ENCODE measurements at regions not wholly inside any gene's neighbourhood (a gene's known extent, or its start where the extent isn't known, plus 50 kb on each side); places are given as distances from the start of the nearest gene placed in this dataset.

DNA sequence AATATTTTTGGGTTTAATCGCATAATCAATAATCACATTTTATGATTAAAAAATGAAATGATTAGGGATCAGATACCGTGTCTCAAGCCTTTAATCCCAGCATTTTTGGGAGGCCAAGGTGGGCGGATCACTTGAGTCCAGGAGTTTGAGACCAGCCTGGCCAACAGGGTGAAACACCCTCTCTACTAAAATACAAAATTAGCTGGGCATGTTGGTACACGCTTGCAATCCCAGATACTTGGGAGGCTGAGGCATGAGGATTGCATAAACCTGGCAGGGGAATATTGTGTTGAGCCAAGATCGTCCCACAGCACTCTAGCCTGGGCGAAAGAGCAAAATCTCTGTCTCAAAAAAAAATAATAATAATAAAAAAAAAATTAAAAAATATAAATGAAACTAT is 1581.4 kb downstream of the KCNT2 start:
- H3K9me3 Mint-ChIP-seq, result peaks cover 3% of the 10 kb centered on the region
- no peak overlapping the region for H3K4me3 Mint-ChIP-seq
- H3K36me3 Mint-ChIP-seq (ENCODE audit: low read depth), result no peaks in the 10 kb centered on the region
- ChIA-PET POLR2A (no interaction called here), CTCF (no interaction called here)
- DNase-seq, result no peak
- H3K4me1 Mint-ChIP-seq, result no peaks in the 10 kb centered on the region
- H3K27me3 Mint-ChIP-seq, result no peaks in the 10 kb centered on the region
- H3K27ac Mint-ChIP-seq, result no peak overlapping the region

DNA sequence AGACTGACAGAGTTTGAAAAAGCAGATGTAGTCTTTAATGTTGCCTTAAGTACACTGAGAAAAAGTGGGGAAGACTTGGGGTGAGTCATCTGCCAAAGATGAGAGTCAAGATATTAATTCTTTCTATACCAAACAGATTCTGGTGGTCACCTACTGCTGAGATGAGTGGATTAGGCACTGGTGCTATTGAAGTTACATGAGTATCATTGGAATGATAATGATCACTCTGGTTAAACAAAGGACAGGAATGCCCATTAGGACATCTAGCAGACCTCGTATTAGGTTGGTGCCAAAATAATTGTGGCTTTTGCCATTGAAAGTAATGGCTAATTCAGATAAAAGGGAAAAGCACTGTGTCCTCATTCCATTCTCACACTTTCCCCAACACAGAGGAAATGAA is 1588.9 kb downstream of the KCNT2 start:
- no peak for DNase-seq
- no peak overlapping the region for H3K27ac Mint-ChIP-seq
- no peaks in the 10 kb centered on the region for H3K27me3 Mint-ChIP-seq
- POLR2A ChIA-PET, result no interaction called here
- no peaks in the 10 kb centered on the region for H3K4me1 Mint-ChIP-seq
- H3K36me3 Mint-ChIP-seq (ENCODE audit: low read depth), result no peaks in the 10 kb centered on the region
- CTCF ChIA-PET, result no interaction called here
- no peak overlapping the region for H3K4me3 Mint-ChIP-seq
- no peaks in the 10 kb centered on the region for H3K9me3 Mint-ChIP-seq

DNA sequence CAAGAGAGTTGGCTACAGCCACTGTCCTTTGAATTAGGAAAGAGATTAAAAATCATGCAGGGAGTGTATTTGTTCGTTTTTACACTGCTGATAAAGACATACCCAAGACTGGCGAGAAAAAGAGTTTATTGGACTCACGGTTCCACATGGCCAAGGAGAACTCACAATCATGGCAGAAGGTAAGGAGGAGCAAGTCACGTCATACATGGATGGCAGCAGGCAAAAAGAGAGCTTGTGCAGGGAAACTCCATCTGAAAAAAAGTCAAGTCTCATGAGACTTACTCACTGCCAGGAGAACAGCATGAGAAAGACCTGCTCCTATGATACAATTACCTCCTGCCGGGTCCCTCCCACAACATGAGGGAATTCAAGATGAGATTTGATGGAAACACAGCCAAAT is 1595.2 kb downstream of the KCNT2 start:
- POLR2A ChIA-PET, result no interaction called here
- CTCF ChIA-PET, result no interaction called here
- Mint-ChIP-seq H3K4me1 (no peaks in the 10 kb centered on the region), H3K9me3 (no peaks in the 10 kb centered on the region), H3K36me3 (ENCODE audit: low read depth) (no peaks in the 10 kb centered on the region), H3K4me3 (no peak overlapping the region), H3K27ac (no peak overlapping the region), H3K27me3 (no peaks in the 10 kb centered on the region)
- no peak for DNase-seq

DNA sequence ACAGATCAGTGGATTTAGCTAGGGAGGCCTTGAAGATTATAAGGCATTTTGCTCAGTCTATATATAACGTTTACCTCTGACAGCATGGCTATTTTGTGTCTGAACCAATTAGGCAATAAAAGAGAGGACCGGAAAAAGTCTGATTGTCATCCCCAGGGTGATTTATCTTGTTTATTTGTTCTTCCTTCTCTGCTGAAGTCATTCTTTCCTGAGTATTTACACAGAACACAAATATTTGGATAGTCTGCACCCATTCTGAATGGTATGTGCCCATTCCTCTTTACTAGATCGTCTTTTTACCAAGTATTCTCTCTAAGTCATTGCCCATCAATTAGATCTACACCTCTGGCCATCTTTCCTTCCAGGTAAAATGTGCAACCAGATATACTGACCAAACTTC is 1602.9 kb downstream of the KCNT2 start:
- H3K27me3 Mint-ChIP-seq, result no peaks in the 10 kb centered on the region
- H3K9me3 Mint-ChIP-seq, result no peaks in the 10 kb centered on the region
- DNase-seq, result no peak
- H3K36me3 Mint-ChIP-seq (ENCODE audit: low read depth), result no peaks in the 10 kb centered on the region
- H3K4me3 Mint-ChIP-seq, result no peak overlapping the region
- ChIA-PET CTCF (no interaction called here), POLR2A (no interaction called here)
- no peaks in the 10 kb centered on the region for H3K4me1 Mint-ChIP-seq
- H3K27ac Mint-ChIP-seq, result no peak overlapping the region

DNA sequence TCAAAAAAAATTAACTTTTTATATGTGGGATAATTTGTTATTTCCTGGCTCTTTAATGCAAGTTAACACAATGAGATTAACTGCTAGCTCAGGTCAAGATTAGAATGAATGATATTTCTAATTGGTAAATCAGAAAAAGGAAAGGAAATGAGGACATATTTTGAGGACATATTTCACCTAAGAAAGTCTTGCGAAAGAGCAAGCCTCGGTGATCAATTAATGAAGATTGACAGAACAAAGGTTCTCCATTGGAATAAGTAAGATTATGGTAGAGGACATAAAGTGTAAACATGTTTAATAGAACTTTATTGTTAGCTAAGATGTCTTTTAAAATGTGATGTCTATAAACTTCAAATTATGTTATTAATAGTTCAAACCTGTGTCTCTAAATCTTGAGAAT is 1617.8 kb downstream of the KCNT2 start:
- Mint-ChIP-seq H3K36me3 (ENCODE audit: low read depth) (no peaks in the 10 kb centered on the region), H3K27ac (no peak overlapping the region), H3K4me1 (no peaks in the 10 kb centered on the region), H3K27me3 (no peaks in the 10 kb centered on the region), H3K9me3 (no peaks in the 10 kb centered on the region), H3K4me3 (no peak overlapping the region)
- POLR2A ChIA-PET, result no interaction called here
- CTCF ChIA-PET, result no interaction called here
- DNase-seq, result no peak

DNA sequence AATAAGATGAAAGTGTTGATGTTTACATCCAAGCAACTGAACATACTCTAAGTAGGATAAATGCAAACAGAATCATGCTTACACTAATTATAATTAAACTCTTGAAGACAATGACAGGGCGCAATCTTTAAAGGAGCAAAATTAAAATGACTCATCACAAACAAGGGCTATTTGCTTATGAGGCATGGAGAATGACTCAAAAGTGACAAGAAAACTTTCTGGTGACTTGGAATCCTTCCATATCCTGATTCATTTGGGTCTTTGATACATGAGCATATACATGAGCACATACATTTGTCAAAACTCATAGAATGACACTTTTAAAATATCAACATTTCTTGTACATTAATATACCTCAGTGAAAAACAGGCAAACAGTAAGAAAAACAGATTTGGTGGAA is 1632.3 kb downstream of the KCNT2 start:
- DNase-seq, result no peak
- no peak overlapping the region for H3K27ac Mint-ChIP-seq
- no peak overlapping the region for H3K4me3 Mint-ChIP-seq
- ChIA-PET POLR2A (no interaction called here), CTCF (no interaction called here)
- no peaks in the 10 kb centered on the region for H3K36me3 Mint-ChIP-seq (ENCODE audit: low read depth)
- H3K4me1 Mint-ChIP-seq, result no peaks in the 10 kb centered on the region
- H3K27me3 Mint-ChIP-seq, result no peaks in the 10 kb centered on the region
- no peaks in the 10 kb centered on the region for H3K9me3 Mint-ChIP-seq

DNA sequence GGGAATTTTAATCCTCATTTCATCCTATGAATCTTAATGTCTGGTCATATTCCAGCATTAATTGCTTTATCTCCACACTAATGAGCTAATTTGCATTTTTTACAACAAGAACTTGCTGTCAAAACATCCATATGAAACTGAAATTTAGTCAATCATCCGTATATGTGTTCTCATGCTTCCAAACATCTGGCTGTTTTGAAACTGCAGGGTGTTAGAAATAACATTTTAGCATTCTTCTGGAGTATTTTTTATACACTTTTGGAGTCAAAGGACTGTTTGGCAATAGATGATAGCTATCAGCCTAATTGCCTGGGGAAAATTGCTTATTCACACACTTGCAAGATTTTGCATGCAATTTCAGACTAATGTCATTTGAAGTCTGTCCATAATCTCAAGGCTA is 1639.3 kb downstream of the KCNT2 start:
- H3K27me3 Mint-ChIP-seq, result no peaks in the 10 kb centered on the region
- POLR2A ChIA-PET, result no interaction called here
- H3K4me3 Mint-ChIP-seq, result no peak overlapping the region
- no peak for DNase-seq
- CTCF ChIA-PET, result no interaction called here
- H3K36me3 Mint-ChIP-seq (ENCODE audit: low read depth), result no peaks in the 10 kb centered on the region
- no peaks in the 10 kb centered on the region for H3K9me3 Mint-ChIP-seq
- no peaks in the 10 kb centered on the region for H3K4me1 Mint-ChIP-seq
- no peak overlapping the region for H3K27ac Mint-ChIP-seq

DNA sequence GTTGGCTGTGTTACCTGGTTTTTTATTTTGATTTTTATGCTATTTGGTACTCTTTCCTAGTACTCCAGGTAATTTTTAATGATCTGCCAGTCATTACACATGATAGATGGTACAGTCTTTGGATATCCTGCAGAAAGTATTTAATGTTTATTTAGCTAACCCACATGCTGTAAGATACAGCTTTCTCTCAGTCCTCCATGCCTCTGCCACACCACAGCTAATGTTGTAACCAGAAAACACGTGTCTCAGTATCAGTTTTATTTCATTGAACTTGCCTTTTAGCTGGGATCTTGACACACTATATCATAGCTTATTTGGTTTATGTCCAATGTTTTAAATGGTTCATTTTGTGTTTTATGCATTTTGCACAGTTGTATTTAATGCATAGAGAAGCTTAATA is 1648.4 kb downstream of the KCNT2 start:
- Mint-ChIP-seq H3K4me3 (no peak overlapping the region), H3K27ac (no peak overlapping the region), H3K9me3 (no peaks in the 10 kb centered on the region), H3K36me3 (ENCODE audit: low read depth) (no peaks in the 10 kb centered on the region), H3K4me1 (no peaks in the 10 kb centered on the region), H3K27me3 (no peaks in the 10 kb centered on the region)
- POLR2A ChIA-PET, result no interaction called here
- CTCF ChIA-PET, result no interaction called here
- no peak for DNase-seq

DNA sequence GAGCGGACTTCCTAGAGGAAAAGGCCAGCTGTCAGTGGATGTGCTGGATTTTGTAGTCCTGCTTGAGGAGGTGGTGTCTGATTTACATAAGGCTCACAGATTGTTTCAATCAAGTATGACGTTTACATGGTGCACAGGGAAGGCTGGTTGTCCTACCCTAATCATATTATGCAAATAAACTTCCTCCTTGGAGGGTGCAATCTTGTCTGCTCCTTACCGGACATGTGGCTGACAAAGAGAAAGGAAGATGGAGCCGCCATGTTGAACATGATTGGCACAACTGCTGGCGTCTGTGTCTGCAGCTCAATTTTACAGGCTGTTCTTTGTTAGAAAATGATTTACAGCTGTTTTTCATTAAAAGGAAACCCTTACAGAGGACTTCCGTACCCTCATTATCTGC is 1656.1 kb downstream of the KCNT2 start:
- H3K9me3 Mint-ChIP-seq, result no peaks in the 10 kb centered on the region
- H3K27me3 Mint-ChIP-seq, result no peaks in the 10 kb centered on the region
- H3K36me3 Mint-ChIP-seq (ENCODE audit: low read depth), result no peaks in the 10 kb centered on the region
- no peak overlapping the region for H3K27ac Mint-ChIP-seq
- ChIA-PET POLR2A (no interaction called here), CTCF (no interaction called here)
- no peak overlapping the region for H3K4me3 Mint-ChIP-seq
- DNase-seq, result no peak
- H3K4me1 Mint-ChIP-seq, result no peaks in the 10 kb centered on the region

DNA sequence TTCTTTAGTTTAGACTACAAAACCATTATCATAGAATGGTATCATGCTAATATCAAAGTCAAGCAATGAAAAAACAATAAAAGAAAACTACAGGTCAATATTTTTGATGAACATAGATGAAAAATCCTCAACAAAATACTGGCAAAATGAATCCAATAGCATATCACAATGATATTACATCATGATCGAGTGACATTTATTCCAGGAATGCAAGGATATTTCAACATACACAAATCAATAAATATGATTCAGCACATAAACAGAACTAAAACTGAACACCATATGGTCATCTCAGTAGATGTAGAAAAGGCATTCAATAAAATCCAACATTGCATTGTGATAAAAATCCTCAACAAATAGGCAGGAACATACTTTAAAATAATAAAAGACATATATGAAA is 1657.7 kb downstream of the KCNT2 start:
- POLR2A ChIA-PET, result no interaction called here
- H3K27ac Mint-ChIP-seq, result no peak overlapping the region
- no peaks in the 10 kb centered on the region for H3K4me1 Mint-ChIP-seq
- CTCF ChIA-PET, result no interaction called here
- no peaks in the 10 kb centered on the region for H3K27me3 Mint-ChIP-seq
- no peaks in the 10 kb centered on the region for H3K9me3 Mint-ChIP-seq
- DNase-seq, result no peak
- no peak overlapping the region for H3K4me3 Mint-ChIP-seq
- H3K36me3 Mint-ChIP-seq (ENCODE audit: low read depth), result no peaks in the 10 kb centered on the region

DNA sequence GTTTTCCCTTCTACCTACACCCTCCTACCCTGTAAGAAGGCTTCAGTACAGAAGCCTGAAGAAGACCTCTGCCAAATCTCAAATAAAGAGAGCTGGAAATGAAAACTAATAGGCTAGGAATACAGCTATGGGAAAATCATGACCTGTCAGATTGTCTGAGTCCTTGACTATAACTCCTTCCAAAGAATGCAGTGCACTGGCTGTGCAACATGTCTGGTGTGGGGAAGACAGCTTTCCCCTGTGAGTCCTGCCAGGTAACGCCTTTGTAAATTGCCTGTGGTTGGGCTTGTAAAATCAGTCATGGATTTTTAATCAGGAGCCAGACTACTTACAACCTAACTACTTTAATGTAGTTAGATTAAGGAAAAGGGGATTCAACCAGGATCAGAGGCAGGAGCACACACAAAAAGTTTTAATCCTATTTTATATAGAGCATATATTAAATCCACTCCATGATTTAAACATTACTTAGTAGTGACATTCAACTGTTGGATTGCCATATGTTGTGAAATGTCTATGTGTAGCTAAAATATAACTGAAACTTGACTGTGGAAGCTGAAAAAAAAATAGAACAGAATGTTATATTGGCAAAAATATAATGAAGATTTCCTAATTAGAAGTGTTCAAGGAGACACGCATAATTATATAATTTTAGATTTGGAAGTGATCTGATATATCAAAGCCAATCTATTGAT is 1667.8 kb downstream of the KCNT2 start:
- ChIA-PET CTCF (no interaction called here), POLR2A (no interaction called here)
- Mint-ChIP-seq H3K36me3 (ENCODE audit: low read depth) (no peaks in the 10 kb centered on the region), H3K4me1 (no peaks in the 10 kb centered on the region), H3K27ac (no peak overlapping the region), H3K4me3 (no peak overlapping the region), H3K27me3 (no peaks in the 10 kb centered on the region), H3K9me3 (no peaks in the 10 kb centered on the region)
- no peak for DNase-seq

DNA sequence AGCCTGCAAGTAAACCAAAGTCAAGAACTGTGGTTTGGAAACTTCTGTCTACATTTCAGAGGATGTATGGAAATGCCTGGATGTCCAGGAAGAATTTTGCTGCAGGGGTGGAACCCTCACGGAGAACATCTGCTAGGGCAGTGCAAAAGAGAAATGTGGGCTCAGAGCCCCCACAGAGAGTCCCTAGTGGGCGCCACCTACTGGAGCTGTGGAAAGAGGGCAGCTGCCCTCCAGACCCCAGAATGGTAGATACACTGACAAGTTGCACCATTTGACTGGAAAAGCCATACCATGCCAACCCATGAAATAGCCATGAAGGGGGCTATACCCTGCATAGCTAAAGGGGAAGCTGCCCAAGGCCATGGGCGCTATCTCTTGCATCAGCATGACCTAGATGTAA is 1672.4 kb downstream of the KCNT2 start:
- ChIA-PET CTCF (no interaction called here), POLR2A (no interaction called here)
- Mint-ChIP-seq H3K4me1 (no peaks in the 10 kb centered on the region), H3K36me3 (ENCODE audit: low read depth) (no peaks in the 10 kb centered on the region), H3K27me3 (no peaks in the 10 kb centered on the region), H3K4me3 (no peak overlapping the region), H3K9me3 (no peaks in the 10 kb centered on the region), H3K27ac (no peak overlapping the region)
- DNase-seq, result no peak

DNA sequence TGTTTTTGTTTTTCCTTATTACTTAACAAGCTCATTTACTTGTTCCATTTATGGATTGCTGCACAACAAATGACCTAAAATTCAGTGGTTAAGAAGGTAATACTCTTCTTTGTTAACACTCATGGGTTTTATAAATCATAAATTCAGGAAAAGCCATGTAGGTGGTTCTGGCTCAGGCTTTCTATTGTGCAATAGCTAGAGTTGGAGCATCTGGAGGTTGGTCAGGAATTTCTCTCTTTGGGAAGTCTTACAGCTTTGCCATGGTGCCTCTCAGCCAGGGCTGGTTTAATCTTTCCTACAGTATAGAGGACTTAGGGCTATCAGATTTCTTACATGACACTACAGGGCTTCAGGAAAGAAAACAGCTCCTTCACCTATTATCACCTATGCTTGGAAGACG is 1677.1 kb downstream of the KCNT2 start:
- POLR2A ChIA-PET, result no interaction called here
- H3K9me3 Mint-ChIP-seq, result no peaks in the 10 kb centered on the region
- no peak overlapping the region for H3K4me3 Mint-ChIP-seq

DNA sequence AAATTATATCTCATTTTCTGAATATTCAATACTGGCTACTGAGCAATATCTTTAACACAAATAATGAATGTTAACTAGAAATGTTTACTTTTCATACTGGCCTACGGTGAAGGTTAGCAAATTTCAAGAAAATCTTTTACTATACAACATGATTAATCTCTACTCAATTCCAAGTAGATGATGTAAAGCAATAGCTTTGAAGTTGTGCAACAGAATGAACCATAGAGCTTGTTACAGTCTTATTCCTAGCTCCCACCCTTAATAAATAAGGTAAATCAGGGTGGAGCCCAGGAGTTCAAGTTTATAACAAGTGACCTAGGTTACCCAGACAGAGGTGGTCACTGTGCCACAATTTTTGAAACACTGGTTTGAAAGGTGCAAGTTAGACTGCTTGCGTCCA is 1678.1 kb downstream of the KCNT2 start:
- ChIA-PET POLR2A (no interaction called here), CTCF (no interaction called here)
- Mint-ChIP-seq H3K27me3 (no peaks in the 10 kb centered on the region), H3K4me3 (no peak overlapping the region), H3K9me3 (no peaks in the 10 kb centered on the region), H3K36me3 (ENCODE audit: low read depth) (no peaks in the 10 kb centered on the region), H3K27ac (no peak overlapping the region), H3K4me1 (no peaks in the 10 kb centered on the region)
- no peak for DNase-seq

More for the DNA sequence above, 1677.1 kb downstream of the KCNT2 start:
- CTCF ChIA-PET, result no interaction called here
- no peaks in the 10 kb centered on the region for H3K36me3 Mint-ChIP-seq (ENCODE audit: low read depth)
- no peak overlapping the region for H3K27ac Mint-ChIP-seq
- no peak for DNase-seq
- H3K27me3 Mint-ChIP-seq, result no peaks in the 10 kb centered on the region
- no peaks in the 10 kb centered on the region for H3K4me1 Mint-ChIP-seq

DNA sequence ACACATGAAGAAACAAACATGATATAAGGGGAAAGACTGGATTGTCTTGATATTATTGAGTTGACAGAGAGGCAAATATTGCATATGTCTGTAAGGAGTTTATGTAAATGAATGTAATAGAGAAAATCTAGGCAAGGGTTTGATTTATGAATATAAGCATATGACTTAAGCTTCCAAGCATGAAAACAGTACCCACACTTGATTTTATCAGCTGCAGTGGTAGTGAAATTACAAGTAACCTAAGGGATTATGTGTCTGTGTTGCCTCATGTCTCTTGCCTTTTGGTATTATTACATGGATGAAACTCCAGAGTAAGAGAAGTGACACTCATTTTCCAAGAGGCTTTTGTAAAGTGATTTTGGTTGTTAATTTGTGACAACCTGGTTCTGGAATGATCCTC is 1678.9 kb downstream of the KCNT2 start:
- H3K27ac Mint-ChIP-seq, result no peak overlapping the region
- CTCF ChIA-PET, result no interaction called here
- H3K36me3 Mint-ChIP-seq (ENCODE audit: low read depth), result no peaks in the 10 kb centered on the region

More for the DNA sequence above, 1678.9 kb downstream of the KCNT2 start:
- H3K4me1 Mint-ChIP-seq, result no peaks in the 10 kb centered on the region
- H3K27me3 Mint-ChIP-seq, result no peaks in the 10 kb centered on the region
- DNase-seq, result no peak
- POLR2A ChIA-PET, result no interaction called here
- no peak overlapping the region for H3K4me3 Mint-ChIP-seq
- no peaks in the 10 kb centered on the region for H3K9me3 Mint-ChIP-seq
